ENCODE measurements at regions not wholly inside any gene's neighbourhood (a gene's known extent, or its start where the extent isn't known, plus 50 kb on each side); places are given as distances from the start of the nearest gene placed in this dataset.
"Not testable (repeated sequence)": the region's sequence is repeated elsewhere in the genome, so short reads cannot be mapped to it uniquely, and the experiment has no call there.

DNA sequence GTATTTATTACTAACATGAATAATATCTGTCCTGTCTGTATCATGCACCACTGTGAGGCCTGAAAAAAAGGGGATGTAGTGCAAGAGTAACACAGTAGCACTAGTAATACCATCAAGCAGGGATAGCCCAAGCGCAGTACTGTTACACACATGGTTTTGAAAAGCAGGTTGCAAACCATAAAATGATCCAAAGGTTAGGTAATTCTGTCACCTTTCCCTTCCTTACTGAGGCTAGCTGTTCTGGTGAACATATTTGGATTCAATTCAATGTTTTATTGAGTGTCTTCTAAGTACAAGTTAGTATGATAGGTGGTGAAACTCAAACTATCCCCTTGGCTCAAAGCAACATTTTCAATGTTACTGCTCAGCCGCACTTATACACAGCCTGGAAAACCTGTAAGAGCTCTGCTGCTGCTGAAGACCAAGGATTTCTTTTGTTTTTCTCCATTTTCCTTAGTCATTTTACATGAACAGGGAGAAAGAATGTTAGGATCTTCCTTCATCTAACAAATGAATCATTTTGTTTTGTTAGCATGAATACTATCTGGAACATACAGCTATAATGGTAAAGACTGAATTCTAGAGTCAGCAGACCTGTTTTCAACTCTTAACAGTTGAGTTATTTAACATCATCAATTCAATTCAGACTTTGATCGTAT, 102.5 kb upstream of the ITPRID2 start:
- H3K36me3 Mint-ChIP-seq, result no peaks in the 10 kb centered on the region
- ChIA-PET CTCF (no interaction called here), POLR2A (no interaction called here)
- Histone ChIP-seq H3K9me3 (ENCODE audit: low read length) (no peaks in the 10 kb centered on the region), H3K4me3 (ENCODE audit: low read length) (no peak overlapping the region), H3K27ac (ENCODE audit: low read depth, low read length) (no peak overlapping the region), H3K27me3 (ENCODE audit: insufficient read depth, low read length, poor library complexity, severe bottlenecking) (no peaks in the 10 kb centered on the region), H3K36me3 (ENCODE audit: insufficient read depth, low read length) (no peaks in the 10 kb centered on the region), H3K4me1 (ENCODE audit: insufficient read depth, low read length) (no peaks in the 10 kb centered on the region)
- H3K27me3 Mint-ChIP-seq, result peaks cover 3% of the 10 kb centered on the region in 2 donors
- peaks cover 0 to 12% (median 7%) of the 10 kb centered on the region in 3 donors for H3K4me1 Mint-ChIP-seq
- H3K27ac Mint-ChIP-seq, result no peak overlapping the region
- H3K4me3 Mint-ChIP-seq, result no peak overlapping the region
- peaks cover 0 to 5% (median 3%) of the 10 kb centered on the region in 5 donors for H3K9me3 Mint-ChIP-seq
- no peak for DNase-seq

DNA sequence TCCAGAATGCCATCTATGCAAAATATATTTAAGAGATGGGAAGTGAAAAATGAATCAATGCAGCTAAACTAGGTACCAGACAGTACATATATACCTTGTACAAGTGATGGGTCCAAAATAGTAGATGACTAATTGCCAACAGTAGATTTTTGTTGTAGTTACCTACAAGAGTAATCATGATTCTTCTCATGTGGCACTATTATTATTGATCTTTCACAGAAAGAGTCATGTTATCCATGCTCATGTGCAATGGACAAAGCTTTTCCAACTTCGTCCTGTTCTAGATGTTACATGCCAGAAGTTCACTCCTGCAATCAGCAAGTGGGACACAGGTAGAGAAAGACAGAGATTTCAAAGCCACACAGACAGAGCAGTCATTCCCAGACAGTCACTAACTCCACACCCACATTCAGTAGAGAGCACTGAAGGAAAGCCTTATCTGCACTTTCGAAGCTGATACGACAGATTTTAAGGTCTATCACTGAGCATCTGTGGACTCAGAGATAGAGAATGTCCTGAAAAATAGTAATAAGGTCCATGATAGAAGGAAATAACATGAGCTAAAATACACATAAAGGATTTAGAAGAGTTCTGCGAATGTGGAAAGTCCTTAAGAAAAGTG, 101.6 kb upstream of the ITPRID2 start:
- Histone ChIP-seq H3K4me3 (ENCODE audit: low read length) (no peak overlapping the region), H3K9me3 (ENCODE audit: low read length) (no peaks in the 10 kb centered on the region), H3K4me1 (ENCODE audit: insufficient read depth, low read length) (no peaks in the 10 kb centered on the region), H3K27me3 (ENCODE audit: insufficient read depth, low read length, poor library complexity, severe bottlenecking) (no peaks in the 10 kb centered on the region), H3K27ac (ENCODE audit: low read depth, low read length) (no peak overlapping the region), H3K36me3 (ENCODE audit: insufficient read depth, low read length) (no peaks in the 10 kb centered on the region)
- Mint-ChIP-seq H3K27ac (no peak overlapping the region), H3K4me3 (no peak overlapping the region), H3K9me3 (peaks cover 0 to 5% (median 3%) of the 10 kb centered on the region in 5 donors), H3K27me3 (peaks cover 3% of the 10 kb centered on the region in 2 donors), H3K36me3 (no peaks in the 10 kb centered on the region), H3K4me1 (peaks cover 0 to 12% (median 7%) of the 10 kb centered on the region in 3 donors)
- CTCF ChIA-PET, result no interaction called here
- POLR2A ChIA-PET, result no interaction called here
- DNase-seq, result no peak

DNA sequence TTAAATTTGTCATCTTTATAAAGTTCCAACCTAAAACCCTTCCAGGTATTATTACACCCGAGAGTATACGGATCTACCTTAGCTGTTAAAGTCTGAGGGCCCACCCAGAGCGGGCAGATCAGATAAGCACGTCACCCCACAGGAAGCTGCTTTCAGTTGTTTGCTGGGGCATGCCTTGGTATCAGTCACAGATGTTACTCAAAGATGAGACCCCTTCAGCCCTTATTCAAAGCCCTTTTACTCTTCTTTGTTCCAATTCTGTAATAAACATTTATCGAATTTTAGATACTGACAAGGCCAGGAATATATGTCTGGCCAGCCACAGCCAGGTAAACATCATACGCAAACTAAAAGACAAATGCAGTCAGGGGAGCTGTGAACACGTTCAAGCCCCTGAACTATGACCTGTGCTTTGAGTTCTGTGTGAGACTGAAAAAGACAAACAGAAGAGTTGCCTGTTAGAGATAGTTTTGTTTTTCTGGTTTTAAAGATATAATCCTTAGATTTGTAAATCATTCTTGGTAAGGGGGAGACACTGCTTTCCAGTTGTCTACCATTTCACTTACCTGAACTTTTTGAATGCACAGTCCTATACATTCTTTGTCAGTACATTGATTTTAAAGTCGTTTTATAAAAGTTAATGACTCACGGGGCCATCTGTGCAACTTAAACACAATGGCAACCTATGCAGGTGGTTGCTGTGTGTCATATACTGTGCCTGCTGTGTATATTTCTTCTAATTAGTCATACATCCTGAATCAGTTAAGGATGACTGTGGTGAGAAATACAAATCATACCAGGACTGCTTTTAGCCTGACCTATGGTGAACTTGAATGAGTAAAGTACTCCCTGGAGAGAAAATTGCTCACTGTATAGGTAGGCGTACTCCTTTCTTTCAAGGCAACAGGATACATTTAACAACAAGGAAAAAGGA, 100.5 kb upstream of the ITPRID2 start:
- CTCF ChIA-PET, result no interaction called here
- H3K4me1 Mint-ChIP-seq, result peaks cover 0 to 12% (median 7%) of the 10 kb centered on the region in 3 donors

DNA sequence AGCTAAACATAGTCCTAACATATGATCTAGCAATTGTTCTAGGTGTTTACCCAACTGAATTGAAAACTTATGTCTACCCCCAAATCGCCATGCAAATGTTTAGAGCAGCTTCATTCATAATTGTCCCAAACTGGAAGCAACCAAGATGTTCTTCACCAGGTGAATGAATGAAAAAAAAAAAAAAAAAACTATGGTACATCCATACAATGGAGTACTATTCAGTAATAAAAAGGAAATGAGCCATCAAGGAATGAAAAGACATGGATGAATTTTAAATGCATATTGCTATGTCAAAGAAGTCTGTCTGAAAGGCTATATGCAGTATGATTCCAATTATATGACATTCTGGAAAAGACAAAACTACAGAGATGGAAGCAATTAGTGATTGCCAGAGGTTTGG, 98.6 kb upstream of the ITPRID2 start:
- Mint-ChIP-seq H3K27me3 (peaks cover 1 to 3% of the 10 kb centered on the region in 2 donors), H3K4me3 (no peak overlapping the region), H3K27ac (no peak overlapping the region), H3K4me1 (peaks cover 0 to 12% (median 7%) of the 10 kb centered on the region in 3 donors), H3K9me3 (peaks cover 0 to 5% (median 3%) of the 10 kb centered on the region in 5 donors), H3K36me3 (no peaks in the 10 kb centered on the region)
- ChIA-PET CTCF (no interaction called here), POLR2A (no interaction called here)
- no peaks in the 10 kb centered on the region for H3K9me3 ChIP-seq (ENCODE audit: low read length)
- H3K27me3 ChIP-seq (ENCODE audit: insufficient read depth, low read length, poor library complexity, severe bottlenecking), result no peaks in the 10 kb centered on the region
- no peak overlapping the region for H3K27ac ChIP-seq (ENCODE audit: low read depth, low read length)
- no peaks in the 10 kb centered on the region for H3K4me1 ChIP-seq (ENCODE audit: insufficient read depth, low read length)
- DNase-seq, result no peak
- no peak overlapping the region for H3K4me3 ChIP-seq (ENCODE audit: low read length)
- H3K36me3 ChIP-seq (ENCODE audit: insufficient read depth, low read length), result no peaks in the 10 kb centered on the region

More for the DNA sequence above, 100.5 kb upstream of the ITPRID2 start:
- H3K36me3 Mint-ChIP-seq, result no peaks in the 10 kb centered on the region
- no peak overlapping the region for H3K27ac ChIP-seq (ENCODE audit: low read depth, low read length)
- no peaks in the 10 kb centered on the region for H3K27me3 ChIP-seq (ENCODE audit: insufficient read depth, low read length, poor library complexity, severe bottlenecking)
- peaks cover 0 to 5% (median 3%) of the 10 kb centered on the region in 5 donors for H3K9me3 Mint-ChIP-seq
- no peaks in the 10 kb centered on the region for H3K9me3 ChIP-seq (ENCODE audit: low read length)
- no peak overlapping the region for H3K4me3 Mint-ChIP-seq
- H3K27ac Mint-ChIP-seq, result no peak overlapping the region
- H3K4me3 ChIP-seq (ENCODE audit: low read length), result no peak overlapping the region
- H3K27me3 Mint-ChIP-seq, result peaks cover 3% of the 10 kb centered on the region in 2 donors
- DNase-seq, result peak in 1 of 5 donors; percentile 1
- POLR2A ChIA-PET, result no interaction called here
- H3K4me1 ChIP-seq (ENCODE audit: insufficient read depth, low read length), result no peaks in the 10 kb centered on the region
- H3K36me3 ChIP-seq (ENCODE audit: insufficient read depth, low read length), result no peaks in the 10 kb centered on the region

DNA sequence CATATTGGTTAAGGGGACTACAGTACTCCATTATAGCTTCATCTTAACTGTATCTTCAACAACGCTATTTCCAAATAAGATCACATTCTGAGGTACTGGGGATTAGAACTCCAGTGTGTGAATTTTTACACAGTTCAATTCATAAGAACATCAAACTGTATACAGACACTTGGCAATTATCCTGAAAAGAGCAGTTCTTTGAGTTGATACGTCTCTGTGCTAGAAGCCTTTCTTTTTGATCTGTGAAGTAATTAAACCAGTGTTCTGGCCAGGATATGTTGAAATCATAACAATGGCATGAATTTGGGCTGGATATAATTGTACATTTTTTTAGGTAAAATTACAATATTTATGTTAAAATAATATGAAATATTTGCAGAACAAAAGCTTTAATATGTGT, 93.5 kb upstream of the ITPRID2 start:
- CTCF ChIA-PET, result no interaction called here
- Mint-ChIP-seq H3K4me3 (no peak overlapping the region), H3K4me1 (no peaks in the 10 kb centered on the region), H3K27ac (no peak overlapping the region), H3K9me3 (peaks cover 0 to 2% (median 1%) of the 10 kb centered on the region in 5 donors), H3K36me3 (no peaks in the 10 kb centered on the region), H3K27me3 (peaks cover 8 to 19% of the 10 kb centered on the region in 2 donors)
- H3K36me3 ChIP-seq (ENCODE audit: insufficient read depth, low read length), result no peaks in the 10 kb centered on the region
- H3K27me3 ChIP-seq (ENCODE audit: insufficient read depth, low read length, poor library complexity, severe bottlenecking), result no peaks in the 10 kb centered on the region
- H3K27ac ChIP-seq (ENCODE audit: low read depth, low read length), result no peak overlapping the region
- no peak overlapping the region for H3K4me3 ChIP-seq (ENCODE audit: low read length)
- POLR2A ChIA-PET, result no interaction called here
- H3K4me1 ChIP-seq (ENCODE audit: insufficient read depth, low read length), result no peaks in the 10 kb centered on the region
- no peaks in the 10 kb centered on the region for H3K9me3 ChIP-seq (ENCODE audit: low read length)
- DNase-seq, result no peak

DNA sequence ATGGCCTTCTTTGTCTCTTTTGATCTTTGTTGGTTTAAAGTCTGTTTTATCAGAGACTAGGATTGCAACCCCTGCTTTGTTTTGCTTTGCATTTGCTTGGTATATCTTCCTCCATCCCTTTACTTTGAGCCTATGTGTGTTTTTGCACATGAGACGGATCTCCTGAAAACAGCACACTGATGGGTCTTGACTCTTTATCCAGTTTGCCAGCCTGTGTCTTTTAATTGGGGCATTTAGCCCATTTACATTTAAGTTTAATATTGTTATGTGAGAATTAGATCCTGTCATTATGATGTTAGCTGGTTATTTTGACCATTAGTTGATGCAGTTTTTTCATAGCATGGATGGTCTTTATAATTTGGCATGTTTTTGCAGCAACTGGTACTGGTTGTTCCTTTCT, 89.2 kb upstream of the ITPRID2 start:
- H3K9me3 Mint-ChIP-seq; H3K27ac Mint-ChIP-seq; H3K36me3 ChIP-seq (ENCODE audit: insufficient read depth, low read length); H3K27me3 ChIP-seq (ENCODE audit: insufficient read depth, low read length, poor library complexity, severe bottlenecking); H3K4me1 ChIP-seq (ENCODE audit: insufficient read depth, low read length); DNase-seq; H3K36me3 Mint-ChIP-seq; H3K4me1 Mint-ChIP-seq; H3K4me3 Mint-ChIP-seq; H3K4me3 ChIP-seq (ENCODE audit: low read length); POLR2A ChIA-PET; H3K9me3 ChIP-seq (ENCODE audit: low read length); H3K27ac ChIP-seq (ENCODE audit: low read depth, low read length); CTCF ChIA-PET: not testable (repeated sequence)
- H3K27me3 Mint-ChIP-seq, result peaks cover 13 to 35% of the 10 kb centered on the region in 2 donors

DNA sequence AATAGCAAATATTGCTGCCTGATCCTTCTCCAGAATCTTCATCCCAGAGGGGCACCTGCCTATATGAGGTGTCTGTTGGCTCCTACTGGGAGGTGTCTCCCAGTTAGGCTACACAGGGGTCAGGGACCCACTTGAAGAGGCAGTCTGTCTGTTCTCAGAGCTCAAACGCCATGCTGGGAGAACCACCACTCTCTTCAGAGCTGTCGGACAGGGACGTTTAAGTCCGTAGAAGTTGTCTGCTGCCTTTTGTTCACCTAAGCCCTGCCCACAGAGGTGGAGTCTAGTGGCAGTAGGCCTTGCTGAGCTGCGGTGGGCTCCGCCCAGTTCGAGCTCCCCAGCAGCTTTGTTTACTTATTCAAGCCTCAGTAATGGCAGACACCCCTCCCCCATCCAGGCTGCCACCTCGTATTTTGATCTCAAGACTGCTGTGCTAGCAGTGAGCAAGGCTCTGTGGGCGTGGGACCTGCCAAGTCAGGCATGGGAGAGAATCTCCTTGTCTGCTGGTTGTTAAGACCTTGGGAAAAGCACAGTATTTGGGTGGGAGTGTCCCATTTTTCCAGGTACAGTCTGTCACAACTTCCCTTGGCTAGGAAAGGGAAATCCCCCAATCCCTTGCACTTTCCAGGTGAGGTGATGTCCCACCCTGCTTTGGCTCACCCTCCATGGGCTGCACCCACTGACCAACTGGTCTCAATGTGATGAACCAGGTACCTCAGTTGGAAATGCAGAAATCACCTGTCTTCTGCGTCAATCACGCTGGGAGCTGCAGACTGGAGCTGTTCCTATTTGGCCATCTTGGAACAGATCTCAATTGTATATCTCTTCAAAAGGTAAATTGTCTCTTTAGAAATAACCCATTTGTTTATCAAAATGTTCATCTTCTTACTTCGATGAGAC, 87.4 kb upstream of the ITPRID2 start:
- H3K4me1 ChIP-seq (ENCODE audit: insufficient read depth, low read length); H3K4me3 ChIP-seq (ENCODE audit: low read length); H3K4me1 Mint-ChIP-seq; CTCF ChIA-PET; H3K27ac Mint-ChIP-seq; H3K27me3 ChIP-seq (ENCODE audit: insufficient read depth, low read length, poor library complexity, severe bottlenecking); H3K4me3 Mint-ChIP-seq; H3K36me3 Mint-ChIP-seq; H3K27ac ChIP-seq (ENCODE audit: low read depth, low read length); DNase-seq; H3K9me3 ChIP-seq (ENCODE audit: low read length); POLR2A ChIA-PET; H3K36me3 ChIP-seq (ENCODE audit: insufficient read depth, low read length); H3K9me3 Mint-ChIP-seq: not testable (repeated sequence)
- H3K27me3 Mint-ChIP-seq, result peaks cover 13 to 42% of the 10 kb centered on the region in 2 donors
